WTC11 (cell line): ENCODE measurements at regions not wholly inside any gene's neighbourhood (a gene's known extent, or its start where the extent isn't known, plus 50 kb on each side); places are given as distances from the start of the nearest gene placed in this dataset.

ENCODE experiments used
- CREB1 ChIP-seq: sonication (generic); formaldehyde crosslinking; IDR thresholded peaks from 2 replicates; pipeline ENCODE4 v1.8.0; 2023; ENCODE audit warnings: mild to moderate bottlenecking, missing genetic modification reagents
- NFE2L1 ChIP-seq: sonication (generic); formaldehyde crosslinking; IDR thresholded peaks from 2 replicates; pipeline ENCODE4 v1.8.1; 2023; ENCODE audit warnings: missing genetic modification reagents
- NFYB ChIP-seq: sonication (generic); formaldehyde crosslinking; conservative IDR thresholded peaks from 2 replicates; pipeline ENCODE4 v1.8.0; 2022; ENCODE audit warnings: low read depth, missing genetic modification reagents
- NR1H2 ChIP-seq: sonication (generic); formaldehyde crosslinking; IDR thresholded peaks from 2 replicates; pipeline ENCODE4 v1.9.0; 2021; ENCODE audit warnings: mild to moderate bottlenecking, moderate library complexity, missing genetic modification reagents
- SP1 ChIP-seq: sonication (generic); formaldehyde crosslinking; conservative IDR thresholded peaks from 2 replicates; pipeline ENCODE4 v1.8.1; 2022; ENCODE audit warnings: missing genetic modification reagents
- TEAD4 ChIP-seq: sonication (generic); formaldehyde crosslinking; IDR thresholded peaks from 2 replicates; pipeline ENCODE4 v1.8.0; 2022; ENCODE audit warnings: mild to moderate bottlenecking, missing genetic modification reagents
- ZNF219 ChIP-seq: sonication (generic); formaldehyde crosslinking; IDR thresholded peaks from 2 replicates; pipeline ENCODE4 v1.8.0; 2023; ENCODE audit warnings: missing genetic modification reagents, mild to moderate bottlenecking, borderline replicate concordance
- TF ChIP-seq, protein P1 (sequence below): fragments of 200-600 bp; IDR thresholded peaks from 2 replicates; pipeline ENCODE4 v1.8.0; 2022; ENCODE audit warnings: antibody characterized with exemption

DNA sequence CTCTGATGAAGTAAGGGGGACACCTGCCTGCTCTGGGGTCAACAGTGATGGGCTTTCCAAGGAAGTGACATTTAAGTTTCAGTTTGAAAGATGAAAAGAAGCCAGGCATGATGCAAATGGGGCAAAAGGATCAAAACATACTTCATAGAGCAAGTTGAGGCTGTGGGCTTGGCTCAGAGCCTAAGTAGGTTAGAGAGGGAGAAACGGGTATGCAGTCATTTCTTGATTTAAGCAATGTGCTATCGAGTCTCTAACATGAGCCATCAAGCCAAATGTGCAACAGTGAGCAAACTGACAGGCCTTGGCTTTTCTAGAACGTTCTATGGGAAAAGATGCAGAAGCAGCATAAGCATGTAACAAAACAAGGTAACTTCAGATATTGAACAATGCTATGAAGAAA lies 80.6 kb downstream of the ADRB2 start:
- TF ChIP-seq NR1H2 (CRISPR knock-in tag) (no peak), ZNF219 (no peak), NFE2L1 (CRISPR knock-in tag) (no peak), NFYB (CRISPR knock-in tag) (no peak), TEAD4 (no peak), SP1 (no peak), CREB1 (CRISPR knock-in tag) (no peak)
- TF ChIP-seq, protein P1, sequence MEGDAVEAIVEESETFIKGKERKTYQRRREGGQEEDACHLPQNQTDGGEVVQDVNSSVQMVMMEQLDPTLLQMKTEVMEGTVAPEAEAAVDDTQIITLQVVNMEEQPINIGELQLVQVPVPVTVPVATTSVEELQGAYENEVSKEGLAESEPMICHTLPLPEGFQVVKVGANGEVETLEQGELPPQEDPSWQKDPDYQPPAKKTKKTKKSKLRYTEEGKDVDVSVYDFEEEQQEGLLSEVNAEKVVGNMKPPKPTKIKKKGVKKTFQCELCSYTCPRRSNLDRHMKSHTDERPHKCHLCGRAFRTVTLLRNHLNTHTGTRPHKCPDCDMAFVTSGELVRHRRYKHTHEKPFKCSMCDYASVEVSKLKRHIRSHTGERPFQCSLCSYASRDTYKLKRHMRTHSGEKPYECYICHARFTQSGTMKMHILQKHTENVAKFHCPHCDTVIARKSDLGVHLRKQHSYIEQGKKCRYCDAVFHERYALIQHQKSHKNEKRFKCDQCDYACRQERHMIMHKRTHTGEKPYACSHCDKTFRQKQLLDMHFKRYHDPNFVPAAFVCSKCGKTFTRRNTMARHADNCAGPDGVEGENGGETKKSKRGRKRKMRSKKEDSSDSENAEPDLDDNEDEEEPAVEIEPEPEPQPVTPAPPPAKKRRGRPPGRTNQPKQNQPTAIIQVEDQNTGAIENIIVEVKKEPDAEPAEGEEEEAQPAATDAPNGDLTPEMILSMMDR, result no peak
